HUES6 (cell line): ENCODE measurements at regions not wholly inside any gene's neighbourhood (a gene's known extent, or its start where the extent isn't known, plus 50 kb on each side); places are given as distances from the start of the nearest gene placed in this dataset.

Experiments
- H3K27ac ChIP-seq: 2 replicates; pipeline ENCODE4 v1.7.0; 2013; ENCODE audit warnings: low read depth, mild to moderate bottlenecking, low read length, inconsistent platforms
- H3K27me3 ChIP-seq: 2 replicates; pipeline ENCODE4 v1.6.1; 2013; ENCODE audit warnings: low read length; ENCODE audit not compliant: control insufficient read depth, insufficient read depth
- H3K36me3 ChIP-seq: 2 replicates; pipeline ENCODE4 v1.6.1; 2013; ENCODE audit warnings: low read length; ENCODE audit not compliant: control insufficient read depth, insufficient read depth
- H3K4me1 ChIP-seq: 2 replicates; pipeline ENCODE4 v1.6.1; 2013; ENCODE audit warnings: low read length; ENCODE audit not compliant: control insufficient read depth, insufficient read depth
- H3K4me3 ChIP-seq: 2 replicates; pipeline ENCODE4 v1.5.1; 2013; ENCODE audit warnings: low read depth, low read length
- H3K9ac ChIP-seq: one replicate; pipeline ENCODE4 v1.6.1; 2013; ENCODE audit warnings: mild to moderate bottlenecking, low read length
- H3K9me3 ChIP-seq: 2 replicates; pipeline ENCODE4 v1.6.1; 2013; ENCODE audit warnings: low read depth, low read length; ENCODE audit not compliant: control insufficient read depth, insufficient read depth

GRCh38 chr16:73792199-73793020 lies 504.2 kb upstream of the PSMD7 start:
- H3K27me3 ChIP-seq, result no peaks in the 10 kb centered on the region
- H3K9me3 ChIP-seq, result no peaks in the 10 kb centered on the region
- no peaks in the 10 kb centered on the region for H3K36me3 ChIP-seq
- no peak overlapping the region for H3K27ac ChIP-seq
- H3K4me1 ChIP-seq, result no peaks in the 10 kb centered on the region
- H3K4me3 ChIP-seq, result no peak overlapping the region
- H3K9ac ChIP-seq, result no peak overlapping the region

GRCh38 chr16:73781297-73781696 lies 515.3 kb upstream of the PSMD7 start:
- Histone ChIP-seq H3K4me1 (no peaks in the 10 kb centered on the region), H3K27ac (no peak overlapping the region), H3K9me3 (peaks cover 2% of the 10 kb centered on the region; the same call in 1 of the 2 replicates), H3K36me3 (no peaks in the 10 kb centered on the region), H3K4me3 (no peak overlapping the region), H3K27me3 (no peaks in the 10 kb centered on the region), H3K9ac (no peak overlapping the region)

- H3K4me3 ChIP-seq, result no peak overlapping the region
Measured at GRCh38 chr16:73778887-73779286, 517.7 kb upstream of the PSMD7 start.

GRCh38 chr16:73775841-73776388 lies 520.7 kb upstream of the PSMD7 start:
- H3K36me3 ChIP-seq, result no peaks in the 10 kb centered on the region
- no peak overlapping the region for H3K9ac ChIP-seq
- H3K27ac ChIP-seq, result no peak overlapping the region
- H3K4me3 ChIP-seq, result no peak overlapping the region
- no peaks in the 10 kb centered on the region for H3K27me3 ChIP-seq
- peaks cover 4% of the 10 kb centered on the region for H3K9me3 ChIP-seq
- H3K4me1 ChIP-seq, result no peaks in the 10 kb centered on the region

More at GRCh38 chr16:73778887-73779286, 517.7 kb upstream of the PSMD7 start:
- Histone ChIP-seq H3K4me1 (no peaks in the 10 kb centered on the region), H3K36me3 (no peaks in the 10 kb centered on the region), H3K27ac (no peak overlapping the region), H3K9ac (no peak overlapping the region), H3K9me3 (no peaks in the 10 kb centered on the region), H3K27me3 (no peaks in the 10 kb centered on the region)

- H3K4me3 ChIP-seq, result no peak overlapping the region
- H3K9me3 ChIP-seq, result peaks cover 4% of the 10 kb centered on the region
- no peak overlapping the region for H3K9ac ChIP-seq
- no peaks in the 10 kb centered on the region for H3K27me3 ChIP-seq
- H3K27ac ChIP-seq, result no peak overlapping the region
- no peaks in the 10 kb centered on the region for H3K4me1 ChIP-seq
- no peaks in the 10 kb centered on the region for H3K36me3 ChIP-seq
Measured at GRCh38 chr16:73771196-73772064, 525.2 kb upstream of the PSMD7 start.

GRCh38 chr16:73768786-73769203 lies 527.8 kb upstream of the PSMD7 start:
- no peak overlapping the region for H3K27ac ChIP-seq
- peaks cover 4% of the 10 kb centered on the region for H3K9me3 ChIP-seq
- H3K9ac ChIP-seq, result no peak overlapping the region
- H3K4me1 ChIP-seq, result no peaks in the 10 kb centered on the region
- no peaks in the 10 kb centered on the region for H3K27me3 ChIP-seq
- no peak overlapping the region for H3K4me3 ChIP-seq
- H3K36me3 ChIP-seq, result no peaks in the 10 kb centered on the region

- no peaks in the 10 kb centered on the region for H3K27me3 ChIP-seq
- no peak overlapping the region for H3K4me3 ChIP-seq
- H3K9ac ChIP-seq, result no peak overlapping the region
- H3K27ac ChIP-seq, result no peak overlapping the region
- H3K9me3 ChIP-seq, result peaks cover 3% of the 10 kb centered on the region
- H3K4me1 ChIP-seq, result no peaks in the 10 kb centered on the region
- H3K36me3 ChIP-seq, result no peaks in the 10 kb centered on the region
Measured at GRCh38 chr16:73764321-73764720, 532.3 kb upstream of the PSMD7 start.

- Histone ChIP-seq H3K9ac (no peak overlapping the region), H3K36me3 (no peaks in the 10 kb centered on the region), H3K4me1 (no peaks in the 10 kb centered on the region), H3K9me3 (peaks cover 9% of the 10 kb centered on the region), H3K4me3 (no peak overlapping the region), H3K27ac (no peak overlapping the region), H3K27me3 (no peaks in the 10 kb centered on the region)
Measured at GRCh38 chr16:73756289-73757178, 540.1 kb upstream of the PSMD7 start.

- peaks cover 2% of the 10 kb centered on the region; the same call in 1 of the 2 replicates for H3K9me3 ChIP-seq
- H3K36me3 ChIP-seq, result no peaks in the 10 kb centered on the region
- no peak overlapping the region for H3K4me3 ChIP-seq
- no peak overlapping the region for H3K9ac ChIP-seq
- no peak overlapping the region for H3K27ac ChIP-seq
- no peaks in the 10 kb centered on the region for H3K4me1 ChIP-seq
- H3K27me3 ChIP-seq, result no peaks in the 10 kb centered on the region
Measured at GRCh38 chr16:73753931-73754330, 542.7 kb upstream of the PSMD7 start.

- Histone ChIP-seq H3K27ac (no peak overlapping the region), H3K4me1 (no peaks in the 10 kb centered on the region), H3K36me3 (no peaks in the 10 kb centered on the region), H3K9me3 (no peaks in the 10 kb centered on the region), H3K4me3 (no peak overlapping the region), H3K9ac (no peak overlapping the region), H3K27me3 (no peaks in the 10 kb centered on the region)
Measured at GRCh38 chr16:73750639-73751038, 546.0 kb upstream of the PSMD7 start.
